WTC11 (cell line): ENCODE measurements at regions not wholly inside any gene's neighbourhood (a gene's known extent, or its start where the extent isn't known, plus 50 kb on each side); places are given as distances from the start of the nearest gene placed in this dataset.

Experiments used
- ATAC-seq: fragments of 200-7000 bp; cut with Tn5 transposase; 2 replicates; pipeline ENCODE4 v1.10.0; 2021; ENCODE audit warnings: mild to moderate bottlenecking, moderate library complexity
- CTCF ChIA-PET: fragments of 300-600 bp; sonication (Branson Sonifier 250); formaldehyde crosslinking; loops from one replicate; lab custom pipeline; 2021; ENCODE audit warnings: antibody characterized with exemption; lab: Charles Lee
- POLR2A ChIA-PET: fragments of 350-600 bp; sonication (Branson Sonifier 250); formaldehyde crosslinking; loops from one replicate; lab custom pipeline; 2021; ENCODE audit warnings: antibody characterized with exemption; lab: Charles Lee
- DNase-seq: peaks from one replicate; pipeline ENCODE4 v3.0.0; 2021; ENCODE audit warnings: low spot score
- H3K27ac Mint-ChIP-seq: 2 replicates; pipeline ENCODE4 v1.8.0; 2021; ENCODE audit warnings: mixed read lengths
- H3K27me3 Mint-ChIP-seq: 2 replicates; pipeline ENCODE4 v1.8.0; 2021; ENCODE audit warnings: low read depth, mild to moderate bottlenecking, moderate library complexity, mixed read lengths
- H3K36me3 Mint-ChIP-seq: 2 replicates; pipeline ENCODE4 v1.8.0; 2021; ENCODE audit warnings: mixed read lengths
- H3K4me1 Mint-ChIP-seq: 2 replicates; pipeline ENCODE4 v1.8.0; 2022; ENCODE audit warnings: mixed read lengths
- H3K4me3 Mint-ChIP-seq: 2 replicates; pipeline ENCODE4 v1.8.0; 2021; ENCODE audit warnings: mild to moderate bottlenecking, moderate library complexity, mixed read lengths
- H3K9me3 Mint-ChIP-seq: 2 replicates; pipeline ENCODE4 v1.8.0; 2021; ENCODE audit warnings: mixed read lengths
- ARID4B ChIP-seq: sonication (generic); formaldehyde crosslinking; IDR thresholded peaks from 2 replicates; pipeline ENCODE4 v1.8.0; 2023; ENCODE audit warnings: missing genetic modification reagents, mild to moderate bottlenecking, borderline replicate concordance
- ATF6 ChIP-seq: sonication (generic); formaldehyde crosslinking; IDR thresholded peaks from 2 replicates; pipeline ENCODE4 v1.8.1; 2023; ENCODE audit warnings: mild to moderate bottlenecking, missing genetic modification reagents
- ERG ChIP-seq: fragments of 250-450 bp; sonication (Bioruptor Pico); IDR thresholded peaks from 2 replicates; pipeline ENCODE4 v1.8.0; 2021; ENCODE audit warnings: mild to moderate bottlenecking
- ETV6 ChIP-seq: sonication (generic); formaldehyde crosslinking; IDR thresholded peaks from 2 replicates; pipeline ENCODE4 v1.8.1; 2022; ENCODE audit warnings: mild to moderate bottlenecking, missing genetic modification reagents
- FOXP1 ChIP-seq: sonication (generic); formaldehyde crosslinking; IDR thresholded peaks from 2 replicates; pipeline ENCODE4 v1.8.0; 2022; ENCODE audit warnings: missing genetic modification reagents, mild to moderate bottlenecking, moderate library complexity, borderline replicate concordance
- HMGXB4 ChIP-seq: sonication (generic); formaldehyde crosslinking; IDR thresholded peaks from 2 replicates; pipeline ENCODE4 v1.8.1; 2023; ENCODE audit warnings: mild to moderate bottlenecking, moderate library complexity, missing genetic modification reagents
- MLX ChIP-seq: sonication (generic); formaldehyde crosslinking; IDR thresholded peaks from 2 replicates; pipeline ENCODE4 v1.8.1; 2023; ENCODE audit warnings: mild to moderate bottlenecking, missing genetic modification reagents, moderate library complexity
- NFE2L1 ChIP-seq: sonication (generic); formaldehyde crosslinking; IDR thresholded peaks from 2 replicates; pipeline ENCODE4 v1.8.1; 2023; ENCODE audit warnings: missing genetic modification reagents
- PREB ChIP-seq: sonication (generic); formaldehyde crosslinking; IDR thresholded peaks from 2 replicates; pipeline ENCODE4 v1.8.1; 2022; ENCODE audit warnings: mild to moderate bottlenecking, missing genetic modification reagents, moderate library complexity, borderline replicate concordance
- SMAD3 ChIP-seq: sonication (generic); formaldehyde crosslinking; IDR thresholded peaks from 2 replicates; pipeline ENCODE4 v1.8.0; 2022; ENCODE audit warnings: missing genetic modification reagents, mild to moderate bottlenecking, borderline replicate concordance
- ZBTB43 ChIP-seq: sonication (generic); formaldehyde crosslinking; IDR thresholded peaks from 2 replicates; pipeline ENCODE4 v1.8.1; 2023; ENCODE audit warnings: mild to moderate bottlenecking, missing genetic modification reagents
- ZSCAN18 ChIP-seq: fragments of 250-450 bp; sonication (Bioruptor Pico); IDR thresholded peaks from 2 replicates; pipeline ENCODE4 v2.1.2; 2022; ENCODE audit warnings: mild to moderate bottlenecking, moderate library complexity

- no peak for TF ChIP-seq ATF6 (CRISPR knock-in tag)
Measured at GRCh38 chr3:164222197-164222596, 856.1 kb downstream of the SI start (continued).

GRCh38 chr3:164221297-164221696, 857.0 kb downstream of the SI start:
- peaks cover 25% of the 10 kb centered on the region for H3K4me1 Mint-ChIP-seq
- TF ChIP-seq FOXP1 (CRISPR knock-in tag) (no peak), NFE2L1 (CRISPR knock-in tag) (no peak), ATF6 (CRISPR knock-in tag) (no peak), MLX (CRISPR knock-in tag) (no peak), ARID4B (CRISPR knock-in tag) (no peak), PREB (CRISPR knock-in tag) (no peak), SMAD3 (CRISPR knock-in tag) (no peak), HMGXB4 (CRISPR knock-in tag) (no peak), ZSCAN18 (CRISPR knock-in tag) (no peak), ETV6 (CRISPR knock-in tag) (no peak), ERG (no peak), ZBTB43 (CRISPR knock-in tag) (no peak)
- TF ChIP-seq, all 79 proteins: peak for 0
- Mint-ChIP-seq H3K27ac (no peak overlapping the region; the same call in 1 of the 2 replicates), H3K4me3 (no peak overlapping the region), H3K27me3 (no peaks in the 10 kb centered on the region), H3K36me3 (peaks cover 23% of the 10 kb centered on the region), H3K9me3 (peaks cover 31% of the 10 kb centered on the region)
- DNase-seq: no peak
- no peak for ATAC-seq
- POLR2A ChIA-PET: no interaction called here
- CTCF ChIA-PET: no interaction called here
